Lower lobe of right lung (tissue), 2 donors: ENCODE measurements at regions not wholly inside any gene's neighbourhood (a gene's known extent, or its start where the extent isn't known, plus 50 kb on each side); places are given as distances from the start of the nearest gene placed in this dataset.

Source experiments
- ATAC-seq, 2 donors: fragments of 200-7000 bp; cut with Tn5 transposase; one replicate each; pipeline ENCODE4 v1.9.1; 2020 to 2022; ENCODE audit warnings: mild to moderate bottlenecking in 2 of 2, moderate library complexity in 2 of 2
- DNase-seq: peaks from one replicate; pipeline ENCODE4 v3.0.0-alpha.2; 2020
- H3K27ac ChIP-seq: fragments of 200-600 bp; one replicate; pipeline ENCODE4 v1.8.0; 2022
- H3K27me3 ChIP-seq: fragments of 200-600 bp; one replicate; pipeline ENCODE4 v1.8.0; 2022; ENCODE audit warnings: low read depth
- H3K36me3 ChIP-seq: fragments of 200-600 bp; one replicate; pipeline ENCODE4 v1.8.0; 2022; ENCODE audit warnings: mild to moderate bottlenecking
- H3K4me1 ChIP-seq: fragments of 200-600 bp; one replicate; pipeline ENCODE4 v1.8.0; 2022
- H3K4me3 ChIP-seq: fragments of 200-600 bp; one replicate; pipeline ENCODE4 v1.8.0; 2022; ENCODE audit warnings: mild to moderate bottlenecking
- H3K9me3 ChIP-seq: fragments of 200-600 bp; one replicate; pipeline ENCODE4 v1.8.0; 2022
- intact Hi-C: fragments of 100-400 bp; cut with DNase I; formaldehyde crosslinking; loops from one replicate; pipeline ENCODE4 v1.11.0; 2022
- TF ChIP-seq, protein P1 (sequence below): fragments of 200-600 bp; IDR thresholded peaks from one replicate; pipeline ENCODE4 v1.8.0; 2022; ENCODE audit warnings: antibody characterized with exemption, mild to moderate bottlenecking
- donor health status: DM: no; HTN: yes; CAD: no; lungs with severe emphysema.

- H3K27ac ChIP-seq: no peak overlapping the region
- no peaks in the 10 kb centered on the region for H3K27me3 ChIP-seq
- intact Hi-C loops: no loop called here
- DNase-seq: no peak
- H3K4me1 ChIP-seq: no peaks in the 10 kb centered on the region
- no peak for ATAC-seq
- TF ChIP-seq, protein P1, sequence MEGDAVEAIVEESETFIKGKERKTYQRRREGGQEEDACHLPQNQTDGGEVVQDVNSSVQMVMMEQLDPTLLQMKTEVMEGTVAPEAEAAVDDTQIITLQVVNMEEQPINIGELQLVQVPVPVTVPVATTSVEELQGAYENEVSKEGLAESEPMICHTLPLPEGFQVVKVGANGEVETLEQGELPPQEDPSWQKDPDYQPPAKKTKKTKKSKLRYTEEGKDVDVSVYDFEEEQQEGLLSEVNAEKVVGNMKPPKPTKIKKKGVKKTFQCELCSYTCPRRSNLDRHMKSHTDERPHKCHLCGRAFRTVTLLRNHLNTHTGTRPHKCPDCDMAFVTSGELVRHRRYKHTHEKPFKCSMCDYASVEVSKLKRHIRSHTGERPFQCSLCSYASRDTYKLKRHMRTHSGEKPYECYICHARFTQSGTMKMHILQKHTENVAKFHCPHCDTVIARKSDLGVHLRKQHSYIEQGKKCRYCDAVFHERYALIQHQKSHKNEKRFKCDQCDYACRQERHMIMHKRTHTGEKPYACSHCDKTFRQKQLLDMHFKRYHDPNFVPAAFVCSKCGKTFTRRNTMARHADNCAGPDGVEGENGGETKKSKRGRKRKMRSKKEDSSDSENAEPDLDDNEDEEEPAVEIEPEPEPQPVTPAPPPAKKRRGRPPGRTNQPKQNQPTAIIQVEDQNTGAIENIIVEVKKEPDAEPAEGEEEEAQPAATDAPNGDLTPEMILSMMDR: no peak
- H3K9me3 ChIP-seq: no peaks in the 10 kb centered on the region
- H3K4me3 ChIP-seq: no peak overlapping the region
- H3K36me3 ChIP-seq: no peaks in the 10 kb centered on the region
These were observed 422.5 kb upstream of the PDE3A start for GRCh38 chr12:19945559-19946435.

GRCh38 chr12:19946550-19946949 is 421.8 kb upstream of the PDE3A start:
- Histone ChIP-seq H3K4me3 (no peak overlapping the region), H3K27me3 (no peaks in the 10 kb centered on the region), H3K4me1 (no peaks in the 10 kb centered on the region), H3K36me3 (no peaks in the 10 kb centered on the region), H3K9me3 (no peaks in the 10 kb centered on the region), H3K27ac (no peak overlapping the region)
- TF ChIP-seq, protein P1: no peak
- no peak for DNase-seq
- ATAC-seq: no peak
- intact Hi-C loops: no loop called here

GRCh38 chr12:19947344-19947743 is 421.0 kb upstream of the PDE3A start:
- Histone ChIP-seq H3K4me3 (no peak overlapping the region), H3K9me3 (no peaks in the 10 kb centered on the region), H3K36me3 (no peaks in the 10 kb centered on the region), H3K4me1 (no peaks in the 10 kb centered on the region), H3K27ac (no peak overlapping the region), H3K27me3 (no peaks in the 10 kb centered on the region)
- no peak for DNase-seq
- intact Hi-C loops: no loop called here
- ATAC-seq: no peak
- TF ChIP-seq, protein P1: no peak

- Histone ChIP-seq H3K9me3 (no peaks in the 10 kb centered on the region), H3K4me1 (no peaks in the 10 kb centered on the region), H3K4me3 (no peak overlapping the region), H3K36me3 (no peaks in the 10 kb centered on the region), H3K27me3 (no peaks in the 10 kb centered on the region), H3K27ac (no peak overlapping the region)
- DNase-seq (no peak), ATAC-seq (no peak)
- intact Hi-C loops: no loop called here
- TF ChIP-seq, protein P1: no peak
These were observed 416.7 kb upstream of the PDE3A start for GRCh38 chr12:19951664-19952063.

GRCh38 chr12:19953734-19954133 is 414.6 kb upstream of the PDE3A start:
- ATAC-seq (no peak), DNase-seq (no peak)
- Histone ChIP-seq H3K36me3 (no peaks in the 10 kb centered on the region), H3K27me3 (no peaks in the 10 kb centered on the region), H3K4me1 (no peaks in the 10 kb centered on the region), H3K4me3 (no peak overlapping the region), H3K9me3 (no peaks in the 10 kb centered on the region), H3K27ac (no peak overlapping the region)
- TF ChIP-seq, protein P1: no peak
- intact Hi-C loops: no loop called here
